ENCODE measurements at regions not wholly inside any gene's neighbourhood (a gene's known extent, or its start where the extent isn't known, plus 50 kb on each side); places are given as distances from the start of the nearest gene placed in this dataset.
"Not testable (repeated sequence)": the region's sequence is repeated elsewhere in the genome, so short reads cannot be mapped to it uniquely, and the experiment has no call there.

DNA sequence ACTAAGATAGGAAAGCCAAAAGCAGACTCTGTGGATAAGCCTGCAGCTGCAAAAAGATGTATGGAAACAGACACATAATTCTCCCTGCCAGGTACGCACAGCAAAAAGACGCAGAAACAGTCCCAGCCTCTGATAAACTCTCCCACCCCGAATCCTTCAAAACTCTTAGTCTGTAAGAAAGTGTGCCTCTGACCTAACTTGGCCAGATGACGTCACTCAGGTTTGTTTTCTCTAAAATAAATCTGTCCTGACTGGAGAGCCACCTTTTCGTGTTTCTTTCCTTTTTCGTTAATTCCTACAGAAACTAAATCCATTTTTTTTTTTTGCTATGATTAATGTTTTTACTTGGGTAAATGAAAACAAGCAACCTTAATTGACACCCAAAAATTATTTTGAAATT lies 793.8 kb downstream of the SORCS1 start:
- 83 to 84% methylated on average over 6 of the region's 6 CpGs for WGBS, 2 donors
- TF ChIP-seq, protein P1, sequence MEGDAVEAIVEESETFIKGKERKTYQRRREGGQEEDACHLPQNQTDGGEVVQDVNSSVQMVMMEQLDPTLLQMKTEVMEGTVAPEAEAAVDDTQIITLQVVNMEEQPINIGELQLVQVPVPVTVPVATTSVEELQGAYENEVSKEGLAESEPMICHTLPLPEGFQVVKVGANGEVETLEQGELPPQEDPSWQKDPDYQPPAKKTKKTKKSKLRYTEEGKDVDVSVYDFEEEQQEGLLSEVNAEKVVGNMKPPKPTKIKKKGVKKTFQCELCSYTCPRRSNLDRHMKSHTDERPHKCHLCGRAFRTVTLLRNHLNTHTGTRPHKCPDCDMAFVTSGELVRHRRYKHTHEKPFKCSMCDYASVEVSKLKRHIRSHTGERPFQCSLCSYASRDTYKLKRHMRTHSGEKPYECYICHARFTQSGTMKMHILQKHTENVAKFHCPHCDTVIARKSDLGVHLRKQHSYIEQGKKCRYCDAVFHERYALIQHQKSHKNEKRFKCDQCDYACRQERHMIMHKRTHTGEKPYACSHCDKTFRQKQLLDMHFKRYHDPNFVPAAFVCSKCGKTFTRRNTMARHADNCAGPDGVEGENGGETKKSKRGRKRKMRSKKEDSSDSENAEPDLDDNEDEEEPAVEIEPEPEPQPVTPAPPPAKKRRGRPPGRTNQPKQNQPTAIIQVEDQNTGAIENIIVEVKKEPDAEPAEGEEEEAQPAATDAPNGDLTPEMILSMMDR (IDR thresholded peaks at IDR 0.05) = no peak
- TF ChIP-seq POLR2A (IDR thresholded peaks at IDR 0.05) = no peak
- no peak overlapping the region for H3K4me3 ChIP-seq (ENCODE audit: low read depth, poor library complexity, severe bottlenecking)
- intact Hi-C loops (cut with DNase I; ENCODE audit: low total_unique reads) = no loop called here
- DNase-seq (ENCODE audit: low spot score in 2 of 2) = no peak

DNA sequence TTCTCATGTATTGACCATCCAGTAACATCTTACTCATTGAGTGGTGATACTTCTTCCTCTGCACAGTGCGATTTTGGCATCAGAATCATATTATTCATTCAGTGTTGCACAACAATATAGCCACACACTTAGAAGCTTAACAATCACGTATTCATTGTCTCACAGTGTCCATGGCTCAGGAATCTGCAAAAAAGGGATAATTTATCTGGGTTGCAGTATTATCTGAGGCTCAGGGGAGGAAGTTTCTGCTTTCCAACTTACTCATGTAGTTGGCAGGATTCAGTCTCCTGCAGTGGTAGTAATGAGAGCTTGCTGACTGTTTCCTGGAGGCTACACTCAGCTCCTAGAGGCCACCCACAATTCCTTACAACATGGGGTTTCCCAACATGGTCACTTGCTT lies 803.6 kb downstream of the SORCS1 start:
- no peak overlapping the region for H3K4me3 ChIP-seq (ENCODE audit: low read depth, poor library complexity, severe bottlenecking)
- 52 to 70% methylated on average over 2 of the region's 2 CpGs for WGBS, 2 donors
- TF ChIP-seq, protein P1 (IDR thresholded peaks at IDR 0.05) = no peak
- TF ChIP-seq POLR2A (IDR thresholded peaks at IDR 0.05) = no peak
- no peak for DNase-seq (ENCODE audit: low spot score in 2 of 2)
- intact Hi-C loops (cut with DNase I; ENCODE audit: low total_unique reads) = no loop called here

DNA sequence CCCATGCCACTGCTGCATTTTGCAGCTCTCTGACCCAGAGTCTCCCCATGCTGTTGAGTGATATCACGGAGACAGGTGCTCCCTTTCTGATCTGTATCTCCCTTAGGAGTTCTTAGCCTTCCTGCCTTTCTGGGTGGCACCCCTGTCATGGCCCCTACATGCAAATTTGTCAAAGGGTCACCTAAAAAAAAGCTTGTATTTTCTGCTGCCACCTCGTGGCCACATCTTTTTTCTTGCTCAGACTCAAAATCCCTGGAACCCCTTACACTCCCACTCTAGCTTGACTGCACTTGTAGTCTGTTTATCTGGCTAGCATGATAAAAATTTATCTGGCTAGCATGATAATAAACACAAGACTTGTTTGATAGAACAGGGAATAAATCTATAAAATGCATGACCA lies 809.1 kb downstream of the SORCS1 start:
- no peak for DNase-seq (ENCODE audit: low spot score in 2 of 2)
- WGBS, 2 donors = 45 to 61% methylated on average over 2 of the region's 2 CpGs
- no peak overlapping the region for H3K4me3 ChIP-seq (ENCODE audit: low read depth, poor library complexity, severe bottlenecking)
- intact Hi-C loops (cut with DNase I; ENCODE audit: low total_unique reads) = no loop called here
- no peak for TF ChIP-seq POLR2A (IDR thresholded peaks at IDR 0.05)
- TF ChIP-seq, protein P1 (IDR thresholded peaks at IDR 0.05) = no peak

DNA sequence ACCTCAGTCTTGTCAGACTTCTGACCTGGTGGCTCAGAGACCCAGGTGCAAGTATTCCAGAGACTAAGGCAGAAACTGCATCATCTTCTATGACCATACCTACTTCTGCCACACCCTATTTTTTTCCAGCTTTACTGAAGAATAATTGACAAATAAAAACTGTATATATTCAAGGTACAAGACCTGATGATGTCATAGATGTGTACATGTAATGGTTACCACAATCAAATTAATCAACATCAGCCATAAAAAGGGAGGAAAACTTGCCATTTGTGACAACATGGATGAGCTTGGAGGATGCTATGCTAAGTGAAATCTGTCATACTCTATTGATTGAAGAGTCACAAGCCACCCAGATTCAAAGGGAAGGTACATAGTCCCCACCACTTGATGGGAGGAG lies 815.6 kb downstream of the SORCS1 start:
- DNase-seq (ENCODE audit: low spot score in 2 of 2) = no peak
- H3K4me3 ChIP-seq (ENCODE audit: low read depth, poor library complexity, severe bottlenecking) = no peak overlapping the region
- intact Hi-C loops (cut with DNase I; ENCODE audit: low total_unique reads) = no loop called here
- TF ChIP-seq, protein P1 (IDR thresholded peaks at IDR 0.05) = no peak
- TF ChIP-seq POLR2A (IDR thresholded peaks at IDR 0.05) = no peak

DNA sequence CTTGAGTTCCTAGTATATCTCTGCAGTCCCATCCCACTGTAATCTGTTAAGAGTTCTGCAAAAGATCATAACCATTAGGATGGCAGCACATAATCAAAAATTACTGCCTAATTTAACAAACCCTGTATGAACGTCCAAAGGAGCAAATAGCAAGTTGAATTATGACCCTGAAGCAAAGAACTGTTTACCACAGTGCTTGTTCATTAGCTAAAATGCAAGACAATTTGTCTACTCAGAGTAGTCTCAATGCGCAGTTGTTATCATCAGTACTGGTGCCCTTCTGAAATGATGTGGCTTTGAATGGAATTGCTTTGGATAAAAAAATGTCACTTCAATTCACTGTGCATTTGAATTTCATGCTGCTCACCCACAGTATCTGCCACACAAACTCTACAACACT lies 817.0 kb downstream of the SORCS1 start:
- no peak for TF ChIP-seq POLR2A (IDR thresholded peaks at IDR 0.05)
- TF ChIP-seq, protein P1 (IDR thresholded peaks at IDR 0.05) = no peak
- intact Hi-C loops (cut with DNase I; ENCODE audit: low total_unique reads) = no loop called here
- 57 to 65% methylated on average over 2 of the region's 2 CpGs for WGBS, 2 donors
- DNase-seq (ENCODE audit: low spot score in 2 of 2) = no peak
- H3K4me3 ChIP-seq (ENCODE audit: low read depth, poor library complexity, severe bottlenecking) = no peak overlapping the region

DNA sequence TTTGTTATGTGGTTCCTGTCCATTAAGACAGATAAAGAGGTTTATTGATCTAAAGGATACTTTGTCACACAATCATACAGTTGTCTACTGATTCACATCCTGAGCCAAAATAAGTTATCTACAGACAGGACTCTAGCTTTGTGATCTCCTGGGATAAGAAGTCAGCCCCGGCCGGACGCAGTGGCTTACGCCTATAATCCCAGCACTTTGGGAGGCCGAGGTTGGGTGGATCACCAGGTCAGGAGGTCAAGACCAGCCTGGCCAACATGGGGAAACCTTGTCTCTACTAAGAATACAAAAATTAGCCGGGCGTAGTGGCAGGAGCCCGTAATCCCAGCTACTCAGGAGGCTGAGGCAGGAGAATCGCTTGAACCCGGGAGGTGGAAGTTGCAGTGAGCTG lies 821.0 kb downstream of the SORCS1 start:
- WGBS, 2 donors = 77 to 88% methylated on average over 9 to 10 of the region's 10 CpGs
- intact Hi-C loops (cut with DNase I; ENCODE audit: low total_unique reads); H3K4me3 ChIP-seq (ENCODE audit: low read depth, poor library complexity, severe bottlenecking); DNase-seq (ENCODE audit: low spot score in 2 of 2): not testable (repeated sequence)

Data from lower leg skin (tissue), 4 donors.